ENCODE measurements at regions not wholly inside any gene's neighbourhood (a gene's known extent, or its start where the extent isn't known, plus 50 kb on each side); places are given as distances from the start of the nearest gene placed in this dataset.

GRCh38 chr10:36636879-36637278 lies 488.5 kb upstream of the ANKRD30A start:
- H3K4me3 ChIP-seq, result no peak overlapping the region
- WGBS, 2 donors, result 49 to 62% methylated on average over 2 of the region's 2 CpGs
- H3K4me1 ChIP-seq, result no peaks in the 10 kb centered on the region
- H3K9me3 ChIP-seq, result no peaks in the 10 kb centered on the region
- H3K27me3 ChIP-seq, result no peaks in the 10 kb centered on the region
- no peak overlapping the region for H3K27ac ChIP-seq
- intact Hi-C loops (cut with DNase I), result no loop called here
- H3K36me3 ChIP-seq, result no peaks in the 10 kb centered on the region
- TF ChIP-seq POLR2A (IDR thresholded peaks at IDR 0.05) (no peak), CTCF (IDR thresholded peaks at IDR 0.05) (no peak)
- DNase-seq, result no peak

- H3K4me3 ChIP-seq, result no peak overlapping the region
- no peak for TF ChIP-seq CTCF (IDR thresholded peaks at IDR 0.05)
- TF ChIP-seq POLR2A (IDR thresholded peaks at IDR 0.05), result no peak
- no peaks in the 10 kb centered on the region for H3K9me3 ChIP-seq
- intact Hi-C loops (cut with DNase I), result no loop called here
- no peak for DNase-seq
- H3K27ac ChIP-seq, result no peak overlapping the region
- H3K27me3 ChIP-seq, result no peaks in the 10 kb centered on the region
- H3K36me3 ChIP-seq, result no peaks in the 10 kb centered on the region
- 32 to 35% methylated on average over 1 of the region's 1 CpG for WGBS, 2 donors
- H3K4me1 ChIP-seq, result no peaks in the 10 kb centered on the region
Observed at GRCh38 chr10:36636285-36636839, 489.0 kb upstream of the ANKRD30A start.

- no peaks in the 10 kb centered on the region for H3K27me3 ChIP-seq
- no peaks in the 10 kb centered on the region for H3K4me1 ChIP-seq
- TF ChIP-seq CTCF (IDR thresholded peaks at IDR 0.05) (no peak), POLR2A (IDR thresholded peaks at IDR 0.05) (no peak)
- no peak overlapping the region for H3K4me3 ChIP-seq
- no peak for DNase-seq
- no peak overlapping the region for H3K27ac ChIP-seq
- no peaks in the 10 kb centered on the region for H3K9me3 ChIP-seq
- WGBS, 2 donors, result 55 to 62% methylated on average over 4 of the region's 4 CpGs
- H3K36me3 ChIP-seq, result no peaks in the 10 kb centered on the region
- intact Hi-C loops (cut with DNase I), result no loop called here
Observed at GRCh38 chr10:36634916-36635315, 490.5 kb upstream of the ANKRD30A start.

GRCh38 chr10:36630267-36630666 lies 495.1 kb upstream of the ANKRD30A start:
- H3K9me3 ChIP-seq, result no peaks in the 10 kb centered on the region
- H3K27me3 ChIP-seq, result no peaks in the 10 kb centered on the region
- H3K4me1 ChIP-seq, result no peaks in the 10 kb centered on the region
- no peak overlapping the region for H3K4me3 ChIP-seq
- intact Hi-C loops (cut with DNase I), result no loop called here
- H3K27ac ChIP-seq, result no peak overlapping the region
- no peak for TF ChIP-seq POLR2A (IDR thresholded peaks at IDR 0.05)
- no peak for TF ChIP-seq CTCF (IDR thresholded peaks at IDR 0.05)
- H3K36me3 ChIP-seq, result no peaks in the 10 kb centered on the region
- 54 to 55% methylated on average over 3 of the region's 3 CpGs for WGBS, 2 donors
- DNase-seq, result no peak

GRCh38 chr10:36629476-36629875 lies 495.9 kb upstream of the ANKRD30A start:
- intact Hi-C loops (cut with DNase I), result no loop called here
- no peak for DNase-seq
- Histone ChIP-seq H3K27ac (no peak overlapping the region), H3K9me3 (no peaks in the 10 kb centered on the region), H3K36me3 (no peaks in the 10 kb centered on the region), H3K27me3 (no peaks in the 10 kb centered on the region), H3K4me1 (no peaks in the 10 kb centered on the region), H3K4me3 (no peak overlapping the region)
- 85 to 86% methylated on average over 2 of the region's 2 CpGs for WGBS, 2 donors
- TF ChIP-seq POLR2A (IDR thresholded peaks at IDR 0.05) (no peak), CTCF (IDR thresholded peaks at IDR 0.05) (no peak)
